SKM-1 treated with dmso at 0.1 percent for 144 hours (cell line): ENCODE measurements at regions not wholly inside any gene's neighbourhood (a gene's known extent, or its start where the extent isn't known, plus 50 kb on each side); places are given as distances from the start of the nearest gene placed in this dataset.
A peak's percentile ranks its signal among the peaks of the same experiment; 100 is the strongest.
"Not testable (repeated sequence)": the region's sequence is repeated elsewhere in the genome, so short reads cannot be mapped to it uniquely, and the experiment has no call there.

Experiments
- DNase-seq: peaks from one replicate; lab custom pipeline; 2025; ENCODE audit not compliant: unreplicated experiment; lab: John Stamatoyannopoulos, UW

DNA sequence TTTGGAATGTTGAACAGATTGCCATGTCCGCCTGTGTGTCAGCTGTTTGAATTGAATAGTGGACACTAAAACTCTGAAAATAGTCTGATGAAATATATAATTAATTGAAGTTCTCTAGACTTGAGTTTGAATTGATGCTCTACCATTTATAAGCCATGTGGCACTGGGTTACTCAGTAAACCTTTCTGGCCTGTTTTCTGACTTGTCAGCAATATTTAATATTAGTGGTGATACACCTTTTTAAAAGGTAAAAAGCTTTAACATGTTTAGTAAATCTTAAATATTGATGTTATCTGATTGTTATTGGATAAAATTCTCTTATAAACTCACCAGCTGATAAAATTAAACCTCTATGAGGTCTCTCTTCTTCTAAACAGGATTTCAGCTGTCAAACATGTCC, 695.4 kb upstream of the HS3ST1 start:
- no peak for DNase-seq

DNA sequence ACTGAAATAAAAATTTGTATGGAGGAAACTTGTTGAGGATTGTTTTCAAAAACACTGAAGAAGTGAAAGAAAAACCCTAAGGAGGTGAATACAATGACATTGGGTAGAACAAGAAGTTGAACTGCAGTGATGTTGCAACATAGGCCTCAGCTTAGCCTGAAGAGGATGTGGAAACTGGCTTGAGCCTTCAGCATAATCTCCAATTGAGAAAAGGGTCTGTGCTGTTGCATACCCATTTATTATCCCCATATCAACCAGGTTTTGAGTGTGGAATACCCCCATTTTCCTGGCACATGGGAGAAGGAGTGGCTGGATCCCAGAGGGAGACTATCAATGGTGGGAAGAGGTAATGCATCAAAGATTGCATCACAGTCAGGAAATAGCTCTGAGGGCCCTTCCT, 695.0 kb upstream of the HS3ST1 start:
- peak; percentile 96 for DNase-seq

DNA sequence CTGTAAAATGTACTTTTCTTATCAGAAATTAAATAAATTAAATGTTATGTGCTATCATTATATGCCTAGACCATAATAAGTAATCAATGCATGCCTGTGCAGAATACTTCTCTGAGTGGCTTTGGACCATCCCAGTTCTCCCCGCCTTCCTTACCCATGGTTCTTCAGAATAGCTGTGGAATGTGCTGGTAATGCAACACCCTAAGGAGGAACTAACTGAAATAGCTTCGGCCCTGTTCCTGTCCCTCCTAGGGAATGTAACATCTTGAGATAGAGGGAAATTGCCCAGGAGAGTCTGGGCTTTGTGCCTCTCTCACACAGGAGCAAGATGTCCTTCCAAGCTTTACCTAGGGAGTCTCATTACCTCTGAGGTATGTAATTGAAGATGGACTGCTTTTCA, 693.6 kb upstream of the HS3ST1 start:
- DNase-seq = peak; percentile 36

DNA sequence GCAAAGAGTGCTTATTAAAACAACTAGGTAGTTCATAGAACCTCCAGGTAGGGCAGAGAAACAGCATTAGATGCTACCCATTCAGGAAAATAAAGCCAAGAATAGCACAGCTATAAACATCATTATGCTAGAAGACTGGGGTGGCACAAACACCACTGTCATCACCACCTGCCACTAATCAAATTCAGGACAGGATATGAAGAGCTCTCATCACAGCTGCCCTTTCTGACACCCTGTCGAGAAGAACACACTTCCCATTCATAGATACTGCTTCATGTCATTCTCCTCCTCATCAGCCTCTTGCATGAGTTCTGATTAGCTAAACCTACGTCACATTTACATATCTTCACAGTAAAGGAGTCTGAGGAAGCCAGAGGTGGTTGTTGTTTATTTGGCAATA, 692.3 kb upstream of the HS3ST1 start:
- DNase-seq = no peak

DNA sequence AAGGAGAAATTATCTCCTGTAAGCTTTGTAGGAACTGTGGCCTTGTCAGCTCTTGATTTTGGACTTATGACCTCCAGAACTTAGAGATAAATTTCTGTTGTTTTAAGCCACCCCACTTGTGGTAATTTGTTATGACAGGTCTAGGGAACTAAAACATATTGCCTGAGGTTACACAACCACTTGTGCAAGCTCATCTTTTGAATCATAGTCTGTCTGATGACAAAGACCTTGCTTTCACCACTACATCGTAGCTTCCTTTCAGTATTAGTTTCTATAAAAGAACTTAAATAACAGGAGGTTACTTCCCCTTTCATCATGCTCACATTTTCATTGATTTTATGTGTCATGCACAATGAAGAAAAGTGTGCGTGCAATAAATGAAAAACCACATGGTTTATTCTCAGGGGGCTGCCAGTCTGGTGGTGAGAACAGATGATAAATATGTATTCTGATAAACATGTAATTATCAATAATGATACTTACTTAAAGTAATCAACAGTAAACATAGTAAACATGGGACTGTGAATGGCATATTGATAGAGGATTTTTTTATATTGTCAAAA, 690.0 kb upstream of the HS3ST1 start:
- peak; percentile 99 for DNase-seq

DNA sequence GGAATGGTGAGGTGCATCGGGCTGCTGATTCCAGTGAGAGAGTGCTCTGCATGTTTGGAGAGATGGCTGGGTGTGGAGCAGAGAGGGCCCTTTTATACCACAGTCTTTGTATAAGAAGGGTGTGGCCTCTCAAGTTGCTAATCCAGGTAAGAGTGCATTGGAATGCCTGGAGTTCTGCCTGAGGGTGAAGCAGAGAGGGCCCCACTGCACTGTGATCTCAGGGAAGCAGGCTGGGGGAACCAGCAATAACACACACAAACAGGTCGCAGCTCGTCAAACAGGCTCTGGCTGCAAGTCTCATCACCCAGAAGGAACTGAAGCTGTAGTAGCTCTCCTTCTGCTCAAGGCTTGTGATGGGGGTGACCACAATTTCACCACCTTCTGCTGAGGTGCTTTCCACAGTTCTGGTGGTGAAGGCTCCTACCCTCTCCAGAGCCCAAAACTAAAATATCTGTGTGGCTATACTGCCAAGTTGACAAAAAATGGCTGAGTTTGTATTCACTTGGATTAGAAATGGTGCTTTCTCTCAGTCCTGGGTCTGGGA, 687.4 kb upstream of the HS3ST1 start:
- DNase-seq = peak; percentile 58

DNA sequence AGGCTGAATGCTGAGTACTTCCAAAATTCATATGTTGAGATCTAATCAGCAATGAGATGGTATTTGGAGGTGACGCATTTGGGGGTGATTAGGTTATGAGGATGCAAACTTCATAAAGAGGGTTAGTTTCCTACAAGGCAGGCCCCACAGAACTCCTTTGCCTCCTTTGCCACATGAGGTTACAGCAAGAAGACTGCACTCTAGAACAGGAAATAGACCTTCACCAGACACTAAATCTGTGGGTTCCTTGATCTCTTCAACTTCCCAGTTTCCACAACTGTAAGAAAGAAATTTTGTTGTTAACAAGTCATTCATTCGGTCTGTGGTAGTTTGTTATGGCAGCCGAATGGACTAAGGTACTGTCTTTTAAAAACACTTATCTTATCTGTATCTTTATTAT, 681.9 kb upstream of the HS3ST1 start:
- peak; percentile 95 for DNase-seq

DNA sequence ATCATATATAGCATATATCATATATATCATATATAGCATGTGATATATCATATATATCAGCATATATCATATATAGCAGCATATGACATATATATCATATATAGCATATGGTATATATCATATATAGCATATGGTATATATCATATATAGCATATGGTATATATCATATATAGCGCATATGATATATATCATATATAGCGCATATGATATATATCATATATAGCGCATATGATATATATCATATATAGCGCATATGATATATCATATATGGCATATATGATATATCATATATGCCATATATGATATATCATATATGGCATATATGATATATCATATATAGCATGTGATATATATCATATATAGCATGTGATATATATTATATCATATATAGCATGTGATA, 680.4 kb upstream of the HS3ST1 start:
- DNase-seq = not testable (repeated sequence)

DNA sequence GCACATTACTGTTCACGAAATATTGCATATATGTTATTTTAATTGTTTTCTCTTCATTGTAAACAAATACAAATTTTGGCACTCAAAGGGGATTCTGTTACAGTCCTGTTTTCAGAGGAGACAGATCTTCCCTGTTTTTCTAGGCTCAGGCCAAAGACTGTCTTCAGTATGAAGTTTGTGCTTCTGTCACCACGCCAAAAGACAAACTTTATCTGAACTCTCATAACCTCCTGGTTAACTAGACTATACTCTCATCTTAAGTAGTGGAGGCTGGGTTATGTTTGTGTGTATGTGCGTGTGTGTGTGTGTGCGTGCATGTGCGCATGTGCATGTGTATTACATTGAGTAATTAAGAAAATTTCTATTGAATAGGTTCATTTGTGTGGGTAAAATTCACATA, 676.8 kb upstream of the HS3ST1 start:
- no peak for DNase-seq

DNA sequence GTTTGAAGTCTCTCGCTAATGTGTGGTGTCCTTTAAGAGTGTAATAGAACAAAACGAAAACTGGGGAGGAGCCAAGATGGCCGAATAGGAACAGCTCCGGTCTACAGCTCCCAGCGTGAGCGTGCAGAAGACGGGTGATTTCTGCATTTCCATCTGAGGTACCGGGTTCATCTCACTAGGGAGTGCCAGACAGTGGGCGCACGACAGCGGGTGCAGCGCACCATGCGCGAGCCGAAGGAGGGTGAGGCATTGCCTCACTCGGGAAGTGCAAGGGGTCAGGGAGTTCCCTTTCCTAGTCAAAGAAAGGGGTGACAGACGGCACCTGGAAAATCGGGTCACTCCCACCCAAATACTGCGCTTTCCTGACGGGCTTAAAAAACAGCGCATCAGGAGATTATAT, 661.2 kb upstream of the HS3ST1 start:
- not testable (repeated sequence) for DNase-seq

DNA sequence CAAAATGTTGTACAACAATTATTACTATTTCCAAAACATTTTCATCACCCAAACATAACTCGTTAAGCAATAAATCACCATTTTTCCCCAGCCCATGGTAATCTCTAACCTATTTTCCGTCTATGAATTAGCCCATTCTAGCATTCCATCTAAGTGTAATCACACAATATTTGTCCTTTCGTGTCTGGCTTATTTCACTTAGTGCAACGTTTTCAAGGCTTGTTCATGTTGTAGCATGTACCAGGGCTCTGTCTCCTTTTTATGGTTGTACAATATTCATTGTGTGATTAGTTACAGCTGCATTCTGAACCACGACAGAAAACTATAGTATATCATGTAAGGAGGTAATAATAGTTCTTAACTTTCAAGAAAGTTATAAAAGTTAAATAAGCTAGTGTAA, 656.0 kb upstream of the HS3ST1 start:
- no peak for DNase-seq

DNA sequence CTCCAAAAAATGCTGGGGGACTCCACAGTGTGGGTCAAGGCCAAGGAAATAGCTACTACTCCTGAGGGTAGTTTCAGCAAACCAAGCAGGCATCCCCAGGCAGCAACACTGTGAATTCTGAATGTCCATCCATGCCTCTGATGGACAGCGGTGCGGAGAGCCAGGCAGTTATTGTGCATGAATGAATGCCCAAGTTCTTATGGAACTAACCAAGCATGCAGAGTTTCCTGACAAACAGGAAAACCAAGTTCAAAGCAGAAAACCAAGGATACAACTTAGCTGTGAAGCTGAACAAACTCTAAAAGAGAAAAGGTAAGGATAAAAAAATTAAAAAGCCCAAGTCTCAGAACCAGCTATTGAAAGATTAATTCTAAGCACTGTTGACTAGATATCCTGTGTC, 642.6 kb upstream of the HS3ST1 start:
- DNase-seq = no peak

DNA sequence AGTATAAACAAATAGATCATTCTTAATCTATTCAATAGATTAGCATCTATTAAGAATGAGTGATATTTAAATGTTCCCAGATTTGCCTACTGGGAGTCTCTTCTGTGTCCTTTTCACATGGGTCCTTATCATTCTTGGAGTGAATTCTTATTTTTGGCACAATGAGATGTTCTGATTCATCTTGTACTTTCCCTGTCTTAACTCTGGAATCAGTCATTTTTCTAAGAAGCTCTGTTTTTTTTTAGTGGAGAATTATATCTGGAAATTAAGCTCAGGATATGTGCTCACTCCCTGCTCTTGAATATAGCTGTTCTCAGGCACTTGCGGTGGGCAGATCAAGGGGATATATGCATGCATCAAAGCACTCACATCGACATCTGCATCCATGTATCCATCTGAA, 625.3 kb upstream of the HS3ST1 start:
- DNase-seq = no peak

DNA sequence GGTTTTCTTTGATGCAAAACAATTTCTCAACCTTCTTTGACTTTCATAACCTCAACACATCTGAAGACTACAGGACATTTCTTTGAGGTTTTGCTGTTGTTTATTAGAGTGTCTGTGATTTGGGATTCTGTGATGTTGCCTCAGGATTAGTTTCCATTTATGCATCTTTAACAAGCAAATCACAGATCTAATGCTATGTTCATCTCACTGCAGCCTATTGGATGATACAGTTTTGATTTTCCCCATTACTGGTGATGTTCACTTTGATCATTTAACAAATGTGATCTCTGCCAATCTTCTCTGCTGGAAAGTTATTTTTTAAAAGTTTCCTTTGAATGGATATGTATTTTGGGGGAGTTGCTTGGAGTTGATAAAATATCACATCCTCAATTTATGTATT, 624.9 kb upstream of the HS3ST1 start:
- DNase-seq = no peak

DNA sequence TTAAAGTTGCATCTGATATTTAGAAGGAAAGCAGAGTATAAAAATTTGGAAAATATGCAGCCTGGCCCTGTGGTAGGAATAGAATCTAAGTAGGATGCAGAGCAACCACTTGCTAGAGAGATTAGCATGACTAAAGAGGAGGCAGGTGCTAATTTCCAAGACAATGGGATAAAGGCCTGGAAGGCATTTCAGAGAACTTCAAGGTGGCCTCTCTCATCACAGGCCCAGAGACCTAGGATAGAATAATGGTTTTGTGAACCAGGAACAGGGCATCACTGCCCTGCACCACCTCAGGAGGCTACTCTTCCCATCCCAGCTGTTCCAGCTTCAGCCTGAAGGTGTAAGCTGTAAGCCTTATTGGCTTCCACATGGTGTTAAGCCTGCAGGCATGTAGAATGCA, 621.7 kb upstream of the HS3ST1 start:
- no peak for DNase-seq

DNA sequence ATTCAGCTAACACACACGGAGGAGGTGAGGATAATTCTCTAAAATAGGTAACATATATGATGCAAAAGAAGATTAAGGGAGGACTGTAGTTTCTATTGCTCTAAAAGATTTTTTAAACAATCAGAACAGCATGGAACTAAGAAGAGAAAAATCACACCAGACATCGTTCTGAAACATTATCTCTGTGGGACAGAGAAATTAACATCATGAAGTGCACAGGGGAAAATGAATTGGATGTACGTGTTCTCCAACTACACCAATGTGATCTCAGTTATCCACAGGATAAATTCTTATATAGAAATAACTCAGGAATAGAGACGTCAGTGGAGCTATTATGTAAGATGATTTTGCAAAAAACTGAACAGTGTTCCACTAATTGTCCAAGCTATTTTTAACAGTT, 614.1 kb upstream of the HS3ST1 start:
- no peak for DNase-seq

DNA sequence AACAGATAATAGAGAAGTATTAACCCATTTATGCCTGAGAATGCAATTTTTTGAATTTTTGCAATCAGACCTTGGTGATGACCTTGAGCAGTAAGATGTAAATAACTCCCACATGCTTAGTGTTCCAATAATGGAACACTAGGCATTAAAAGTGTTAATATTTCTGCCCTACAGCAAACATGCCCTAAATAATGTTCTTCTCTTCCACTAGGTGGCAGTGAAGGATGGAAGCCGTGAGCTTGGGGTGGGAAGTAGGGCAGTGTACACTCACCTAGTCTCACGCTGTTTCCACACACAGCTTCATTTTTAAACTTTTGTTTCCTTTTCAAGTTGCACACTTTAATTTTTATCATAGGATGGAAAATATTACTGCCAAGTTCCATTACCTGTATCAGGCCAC, 613.1 kb upstream of the HS3ST1 start:
- peak; percentile 56 for DNase-seq

DNA sequence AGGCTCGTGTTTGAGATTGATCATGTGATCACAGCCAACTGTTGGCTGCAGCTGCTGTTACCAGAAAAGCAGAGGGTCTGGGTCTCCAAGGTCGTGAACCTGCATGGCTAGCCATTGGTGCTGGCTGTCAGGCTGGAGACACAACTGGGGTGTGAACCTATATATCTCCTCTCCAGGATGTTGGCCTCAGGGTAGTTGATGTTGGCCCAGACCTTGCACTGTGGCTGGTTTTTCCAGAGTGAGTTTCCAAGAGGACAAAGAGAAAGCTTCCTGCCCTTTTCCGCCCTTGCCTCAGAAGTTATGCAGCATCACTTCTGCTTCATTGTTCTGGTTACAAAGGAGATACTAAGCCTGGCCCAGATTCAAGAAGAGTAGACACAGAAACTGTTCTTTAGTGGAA, 607.8 kb upstream of the HS3ST1 start:
- DNase-seq = no peak

DNA sequence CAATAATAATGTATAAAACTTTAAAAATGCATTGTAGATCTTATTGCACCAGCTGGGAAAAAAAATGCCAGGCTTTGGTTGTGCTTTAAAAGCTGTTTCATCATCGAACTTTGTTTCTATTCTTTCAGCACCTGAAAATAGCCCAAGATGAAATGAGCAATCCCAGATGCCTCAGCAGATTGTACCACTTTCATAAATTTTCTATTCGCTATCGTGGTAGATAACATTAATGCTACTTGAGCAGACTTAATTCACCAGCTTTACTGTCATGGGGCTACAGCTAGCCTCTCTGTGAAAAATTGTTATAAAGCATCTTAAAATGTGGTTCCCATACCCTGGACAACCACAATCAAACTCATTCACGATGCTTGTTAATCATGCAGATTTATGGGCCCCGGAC, 599.6 kb upstream of the HS3ST1 start:
- DNase-seq = no peak

DNA sequence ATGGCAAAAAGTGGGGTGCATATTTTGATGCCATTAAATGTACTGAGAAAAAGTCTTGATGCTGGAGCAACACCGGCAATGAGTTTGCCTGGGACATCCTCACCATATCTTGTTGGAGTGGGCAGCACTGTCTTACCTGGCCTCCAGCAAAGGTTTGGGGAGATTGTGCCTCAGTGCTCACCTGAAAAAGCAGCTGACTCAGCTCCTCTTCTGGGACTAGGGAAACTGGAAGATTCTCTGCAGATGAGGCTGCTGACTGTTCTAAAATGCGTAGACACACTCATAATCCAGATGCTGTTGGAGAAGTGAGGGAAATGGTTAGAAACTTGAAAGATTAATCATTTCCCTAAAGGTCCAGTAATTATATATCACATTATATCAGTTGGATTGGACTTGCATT, 593.7 kb upstream of the HS3ST1 start:
- DNase-seq = no peak

DNA sequence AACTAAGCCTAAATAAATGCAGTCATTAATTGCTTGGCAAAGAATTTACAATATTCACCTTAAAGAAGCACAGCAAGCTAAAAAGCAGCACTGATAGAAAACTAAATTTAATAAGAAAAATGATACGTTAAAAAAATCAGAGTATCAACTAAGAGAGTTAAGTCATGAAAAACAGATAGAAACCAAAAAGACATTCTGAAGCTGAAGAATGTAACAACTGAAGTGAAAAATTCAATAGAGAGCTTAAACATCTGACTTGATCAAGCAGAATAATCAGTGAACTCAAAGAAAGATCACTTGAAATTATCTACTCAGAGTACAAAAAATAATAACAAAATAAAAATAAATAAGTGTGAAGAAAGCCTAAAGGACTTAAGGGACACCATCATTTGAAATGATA, 588.0 kb upstream of the HS3ST1 start:
- no peak for DNase-seq

DNA sequence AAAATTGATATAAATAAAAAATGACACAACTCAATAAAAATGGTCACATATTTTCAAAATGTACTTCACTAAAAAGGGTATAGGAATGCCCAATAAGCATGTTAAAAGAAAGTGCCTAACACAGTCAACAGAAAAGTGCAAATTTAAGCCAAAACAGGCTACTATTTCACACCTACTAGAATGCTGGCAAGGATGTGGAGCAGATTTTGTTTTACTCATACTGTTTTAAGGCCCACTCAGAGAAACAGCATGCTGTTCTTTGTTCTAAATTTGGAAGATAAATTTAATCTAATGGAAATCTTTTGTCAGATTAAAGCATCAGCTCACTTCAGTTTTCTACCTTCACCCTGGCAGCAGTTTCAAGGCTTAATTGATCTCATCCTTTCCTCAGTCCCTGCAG, 576.8 kb upstream of the HS3ST1 start:
- no peak for DNase-seq

DNA sequence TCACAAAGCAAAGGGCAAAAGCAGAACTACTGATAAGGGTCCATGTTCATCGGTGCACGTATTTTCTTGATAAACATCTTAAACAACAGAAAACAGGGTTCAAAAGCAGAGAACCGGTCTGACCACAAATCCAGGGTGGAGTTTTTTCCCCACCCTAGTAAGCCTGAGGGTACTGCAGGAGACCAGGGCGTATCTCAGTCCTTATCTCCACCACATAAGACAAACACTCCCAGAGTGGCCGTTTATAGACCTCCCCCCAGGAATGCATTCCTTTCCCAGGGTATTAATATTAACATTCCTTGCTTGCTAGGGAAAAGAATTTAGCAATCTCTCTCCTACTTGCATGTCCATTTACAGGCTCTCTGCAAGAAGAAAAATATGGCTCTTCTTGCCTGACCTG, 567.9 kb upstream of the HS3ST1 start:
- not testable (repeated sequence) for DNase-seq
